ENCODE measurements at regions not wholly inside any gene's neighbourhood (a gene's known extent, or its start where the extent isn't known, plus 50 kb on each side); places are given as distances from the start of the nearest gene placed in this dataset.

- no peak overlapping the region for H3K27ac ChIP-seq
- peaks cover 0 to 17% (median 0%) of the 10 kb centered on the region in 3 donors for H3K4me1 ChIP-seq
- H3K4me3 ChIP-seq, result no peak overlapping the region
- 44 to 58% methylated on average over 1 of the region's 1 CpG for WGBS, 2 donors
- DNase-seq, result no peak
- TF ChIP-seq POLR2A (IDR thresholded peaks at IDR 0.05) (no peak), CTCF (IDR thresholded peaks at IDR 0.05) (no peak)
- intact Hi-C loops (cut with DNase I), result no loop called here
- H3K36me3 ChIP-seq, result no peaks in the 10 kb centered on the region
- no peaks in the 10 kb centered on the region for H3K27me3 ChIP-seq
- no peaks in the 10 kb centered on the region for H3K9me3 ChIP-seq
These were observed 366.2 kb downstream of the ACTL7B start for GRCh38 chr9:108489567-108489966.

- WGBS, 2 donors, result 53 to 77% methylated on average over 2 of the region's 2 CpGs
- Histone ChIP-seq H3K4me1 (peaks cover 0 to 30% (median 0%) of the 10 kb centered on the region in 3 donors), H3K36me3 (no peaks in the 10 kb centered on the region), H3K4me3 (no peak overlapping the region), H3K9me3 (no peaks in the 10 kb centered on the region), H3K27ac (no peak overlapping the region), H3K27me3 (no peaks in the 10 kb centered on the region)
- DNase-seq, result no peak
- intact Hi-C loops (cut with DNase I), result no loop called here
- TF ChIP-seq POLR2A (IDR thresholded peaks at IDR 0.05), result no peak
- no peak for TF ChIP-seq CTCF (IDR thresholded peaks at IDR 0.05)
These were observed 369.0 kb downstream of the ACTL7B start for GRCh38 chr9:108486831-108487230.

GRCh38 chr9:108484468-108484867 is 371.3 kb downstream of the ACTL7B start:
- Histone ChIP-seq H3K27ac (peak overlapping the region in 1 of 4 donors; percentile 29), H3K36me3 (no peaks in the 10 kb centered on the region), H3K4me1 (peaks cover 0 to 22% (median 0%) of the 10 kb centered on the region in 3 donors), H3K4me3 (no peak overlapping the region), H3K27me3 (no peaks in the 10 kb centered on the region), H3K9me3 (no peaks in the 10 kb centered on the region)
- intact Hi-C loops (cut with DNase I), result no loop called here
- no peak for TF ChIP-seq CTCF (IDR thresholded peaks at IDR 0.05)
- TF ChIP-seq POLR2A (IDR thresholded peaks at IDR 0.05), result no peak
- DNase-seq, result no peak
- 43 to 90% methylated on average over 1 of the region's 1 CpG for WGBS, 2 donors

GRCh38 chr9:108483676-108484075 is 372.1 kb downstream of the ACTL7B start:
- WGBS, 2 donors, result 77 to 100% methylated on average over 2 of the region's 2 CpGs
- no peaks in the 10 kb centered on the region for H3K27me3 ChIP-seq
- no peak for DNase-seq
- intact Hi-C loops (cut with DNase I), result no loop called here
- H3K4me3 ChIP-seq, result no peak overlapping the region
- peak overlapping the region in 1 of 4 donors; percentile 29 for H3K27ac ChIP-seq
- peaks cover 2 to 29% (median 2%) of the 10 kb centered on the region in 3 donors for H3K4me1 ChIP-seq
- TF ChIP-seq POLR2A (IDR thresholded peaks at IDR 0.05) (no peak), CTCF (IDR thresholded peaks at IDR 0.05) (no peak)
- H3K36me3 ChIP-seq, result no peaks in the 10 kb centered on the region
- no peaks in the 10 kb centered on the region for H3K9me3 ChIP-seq

- H3K27ac ChIP-seq, result no peak overlapping the region
- 91 to 93% methylated on average over 3 of the region's 3 CpGs for WGBS, 2 donors
- intact Hi-C loops (cut with DNase I), result no loop called here
- no peak overlapping the region for H3K4me3 ChIP-seq
- no peaks in the 10 kb centered on the region for H3K36me3 ChIP-seq
- no peaks in the 10 kb centered on the region for H3K27me3 ChIP-seq
- no peak for TF ChIP-seq CTCF (IDR thresholded peaks at IDR 0.05)
- TF ChIP-seq POLR2A (IDR thresholded peaks at IDR 0.05), result no peak
- H3K9me3 ChIP-seq, result no peaks in the 10 kb centered on the region
- H3K4me1 ChIP-seq, result peaks cover 12 to 59% (median 17%) of the 10 kb centered on the region in 3 donors
- no peak for DNase-seq
These were observed 375.7 kb downstream of the ACTL7B start for GRCh38 chr9:108479989-108480652.
